ENCODE measurements at regions not wholly inside any gene's neighbourhood (a gene's known extent, or its start where the extent isn't known, plus 50 kb on each side); places are given as distances from the start of the nearest gene placed in this dataset.
"Not testable (repeated sequence)": the region's sequence is repeated elsewhere in the genome, so short reads cannot be mapped to it uniquely, and the experiment has no call there.

DNA sequence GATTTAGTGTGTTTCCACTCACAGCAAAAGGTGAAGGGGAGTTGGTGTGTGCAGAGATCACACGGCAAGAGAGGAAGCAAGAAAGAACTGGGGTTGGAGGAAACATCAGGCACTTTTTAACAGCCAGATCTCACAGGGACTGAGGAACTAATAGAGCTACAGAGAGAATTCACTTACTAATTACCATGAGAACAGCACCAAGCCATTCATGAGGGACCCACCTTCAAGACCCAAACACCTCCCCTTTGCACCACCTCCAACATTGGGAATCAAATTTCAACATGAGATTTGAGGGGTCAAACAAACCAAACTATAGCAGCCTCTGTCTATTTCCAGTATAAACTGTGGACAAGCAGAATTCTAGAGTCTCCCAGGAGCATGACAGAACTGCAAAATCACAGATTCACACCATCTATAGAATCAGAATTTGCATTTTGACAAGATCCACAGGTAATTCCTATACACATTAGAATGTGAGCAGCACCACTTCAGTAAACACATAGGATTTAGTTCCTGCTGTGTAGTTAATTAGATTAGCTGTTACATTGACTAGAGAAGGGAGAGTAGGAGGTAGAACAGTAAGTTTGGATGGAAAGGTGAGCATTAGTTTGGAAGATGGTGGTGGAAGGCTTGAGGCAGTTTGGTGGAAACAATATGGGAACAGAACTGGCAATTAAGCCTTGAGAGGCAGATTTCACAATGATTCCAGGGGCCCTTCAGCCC is 311.7 kb downstream of the NSUN3 start:
- DNase-seq (ENCODE audit: low spot score): no peak
- TF ChIP-seq, protein P1, sequence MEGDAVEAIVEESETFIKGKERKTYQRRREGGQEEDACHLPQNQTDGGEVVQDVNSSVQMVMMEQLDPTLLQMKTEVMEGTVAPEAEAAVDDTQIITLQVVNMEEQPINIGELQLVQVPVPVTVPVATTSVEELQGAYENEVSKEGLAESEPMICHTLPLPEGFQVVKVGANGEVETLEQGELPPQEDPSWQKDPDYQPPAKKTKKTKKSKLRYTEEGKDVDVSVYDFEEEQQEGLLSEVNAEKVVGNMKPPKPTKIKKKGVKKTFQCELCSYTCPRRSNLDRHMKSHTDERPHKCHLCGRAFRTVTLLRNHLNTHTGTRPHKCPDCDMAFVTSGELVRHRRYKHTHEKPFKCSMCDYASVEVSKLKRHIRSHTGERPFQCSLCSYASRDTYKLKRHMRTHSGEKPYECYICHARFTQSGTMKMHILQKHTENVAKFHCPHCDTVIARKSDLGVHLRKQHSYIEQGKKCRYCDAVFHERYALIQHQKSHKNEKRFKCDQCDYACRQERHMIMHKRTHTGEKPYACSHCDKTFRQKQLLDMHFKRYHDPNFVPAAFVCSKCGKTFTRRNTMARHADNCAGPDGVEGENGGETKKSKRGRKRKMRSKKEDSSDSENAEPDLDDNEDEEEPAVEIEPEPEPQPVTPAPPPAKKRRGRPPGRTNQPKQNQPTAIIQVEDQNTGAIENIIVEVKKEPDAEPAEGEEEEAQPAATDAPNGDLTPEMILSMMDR (IDR thresholded peaks at IDR 0.05; ENCODE audit: borderline replicate concordance, control extremely low read depth, extremely low read depth, insufficient read depth, missing control alignments): no peak
- in situ Hi-C loops (cut with MboI; ENCODE audit: low sequenced_read_pairs, unreplicated experiment): no loop called here

DNA sequence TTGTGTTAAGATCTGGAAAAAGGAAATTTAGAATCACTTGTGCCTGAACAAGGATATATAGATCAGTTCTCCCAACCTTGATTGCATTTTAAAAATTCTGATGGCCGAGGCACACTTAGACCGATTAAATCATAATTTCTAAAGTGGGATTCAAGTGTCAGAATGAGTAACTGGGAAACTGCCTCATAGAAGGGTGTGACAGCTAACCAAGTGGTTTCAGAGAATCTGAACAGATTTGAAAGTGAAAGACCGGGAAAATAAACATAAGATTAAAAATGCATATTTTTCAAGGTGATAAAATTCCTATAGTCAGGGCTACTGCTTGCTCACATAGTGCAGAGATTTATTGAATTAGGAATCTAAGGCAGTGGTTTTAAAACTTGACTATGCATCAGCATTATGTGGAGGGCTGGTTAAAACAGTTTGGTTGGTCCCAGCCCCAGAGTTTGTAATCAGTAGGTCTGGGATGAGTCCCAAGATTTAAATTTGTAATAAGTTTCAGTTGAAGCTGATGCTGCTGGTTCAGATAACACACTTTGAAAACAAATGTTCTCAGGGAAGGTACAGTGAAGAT is 314.3 kb downstream of the NSUN3 start:
- DNase-seq (ENCODE audit: low spot score); in situ Hi-C loops (cut with MboI; ENCODE audit: low sequenced_read_pairs, unreplicated experiment): not testable (repeated sequence)

DNA sequence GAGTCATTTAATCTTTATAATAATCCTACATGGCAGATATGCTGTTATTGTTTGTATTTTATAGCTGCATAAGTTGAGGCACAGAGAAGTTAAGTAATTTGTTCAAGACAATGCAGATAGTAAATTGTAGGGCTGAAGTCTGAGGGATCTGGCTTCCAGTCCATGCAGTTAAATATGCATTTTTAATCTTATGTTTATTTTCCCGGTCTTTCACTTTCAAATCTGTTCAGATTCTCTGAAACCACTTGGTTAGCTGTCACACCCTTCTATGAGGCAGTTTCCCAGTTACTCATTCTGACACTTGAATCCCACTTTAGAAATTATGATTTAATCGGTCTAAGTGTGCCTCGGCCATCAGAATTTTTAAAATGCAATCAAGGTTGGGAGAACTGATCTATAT is 315.0 kb downstream of the NSUN3 start:
- DNase-seq (ENCODE audit: low spot score); in situ Hi-C loops (cut with MboI; ENCODE audit: low sequenced_read_pairs, unreplicated experiment): not testable (repeated sequence)

DNA sequence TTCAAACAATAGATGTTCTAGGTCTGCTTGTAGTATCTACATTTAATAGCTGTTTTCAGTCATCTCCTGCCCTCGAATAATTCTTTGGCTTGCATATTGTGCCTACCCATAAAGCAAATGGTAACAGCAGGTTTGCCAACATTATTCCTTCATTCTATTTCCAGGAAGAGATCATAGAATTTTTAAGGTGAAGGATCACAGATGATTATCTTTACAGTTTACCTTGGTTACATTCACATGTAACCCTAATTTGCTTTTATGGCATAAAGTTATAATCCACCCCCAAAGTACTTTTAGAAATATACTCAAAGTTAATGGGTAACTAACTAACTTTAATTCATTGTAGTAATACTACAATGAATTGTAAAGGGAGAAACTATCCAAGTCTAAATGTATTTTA is 315.5 kb downstream of the NSUN3 start:
- no peak for DNase-seq (ENCODE audit: low spot score)
- in situ Hi-C loops (cut with MboI; ENCODE audit: low sequenced_read_pairs, unreplicated experiment): no loop called here
- TF ChIP-seq, protein P1 (IDR thresholded peaks at IDR 0.05; ENCODE audit: borderline replicate concordance, control extremely low read depth, extremely low read depth, insufficient read depth, missing control alignments): no peak

DNA sequence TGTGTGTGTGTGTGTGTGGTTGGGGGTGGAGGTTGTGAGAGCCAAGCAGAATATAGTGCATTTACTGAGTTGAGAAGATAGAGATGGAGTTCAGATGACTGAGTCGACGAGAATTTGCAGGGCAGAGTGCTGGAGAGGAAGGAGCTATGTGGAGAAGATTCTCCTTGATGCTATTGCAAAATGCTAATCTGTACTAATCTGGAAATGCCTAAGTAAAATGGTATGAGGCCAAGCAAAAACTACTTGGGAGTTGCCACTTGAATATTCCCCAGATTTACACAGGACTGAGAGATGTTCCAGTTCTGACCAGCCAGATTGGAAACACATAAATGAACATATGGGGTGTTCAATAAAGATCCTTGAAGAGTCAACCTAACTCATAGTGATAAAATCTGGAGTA is 316.4 kb downstream of the NSUN3 start:
- TF ChIP-seq, protein P1 (IDR thresholded peaks at IDR 0.05; ENCODE audit: borderline replicate concordance, control extremely low read depth, extremely low read depth, insufficient read depth, missing control alignments): no peak
- in situ Hi-C loops (cut with MboI; ENCODE audit: low sequenced_read_pairs, unreplicated experiment): no loop called here
- no peak for DNase-seq (ENCODE audit: low spot score)

DNA sequence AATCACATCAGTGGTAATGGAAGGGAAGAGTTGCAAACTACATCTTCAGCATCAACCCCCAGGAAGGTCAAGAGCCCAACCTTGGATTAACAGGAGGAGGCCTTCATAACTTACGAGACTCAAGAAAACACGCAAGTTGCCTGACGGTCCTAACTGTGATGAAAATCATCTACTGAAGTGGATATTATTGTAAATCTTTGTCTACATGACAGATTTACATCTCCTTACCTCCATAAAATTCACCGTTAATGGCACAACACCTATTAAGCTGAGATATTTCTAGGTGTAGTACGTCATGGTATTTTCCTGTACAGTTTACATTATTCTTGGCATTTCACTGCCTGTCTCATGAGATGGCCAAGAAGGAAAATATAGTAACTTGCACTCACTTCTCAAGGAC is 332.0 kb downstream of the NSUN3 start:
- TF ChIP-seq, protein P1 (IDR thresholded peaks at IDR 0.05; ENCODE audit: borderline replicate concordance, control extremely low read depth, extremely low read depth, insufficient read depth, missing control alignments): no peak
- no peak for DNase-seq (ENCODE audit: low spot score)
- in situ Hi-C loops (cut with MboI; ENCODE audit: low sequenced_read_pairs, unreplicated experiment): no loop called here

DNA sequence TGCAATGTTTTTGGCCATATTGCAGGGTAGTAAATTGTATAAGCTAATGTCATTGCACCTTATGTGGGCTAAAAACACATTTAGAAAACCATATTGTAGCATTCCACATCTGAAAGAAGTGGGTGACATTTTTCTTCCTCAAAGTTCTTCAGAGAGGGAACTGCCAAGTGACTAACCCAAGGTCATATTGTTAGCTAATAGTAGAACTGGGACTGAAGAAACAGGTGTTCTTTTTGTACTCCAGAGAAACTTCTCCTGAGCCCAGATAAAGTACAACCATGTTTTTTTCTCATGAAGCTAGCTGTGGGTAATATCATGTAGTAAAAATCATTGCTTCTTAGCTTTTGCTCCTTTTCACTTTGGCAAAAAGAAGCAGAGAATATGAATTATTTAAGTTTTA is 333.0 kb downstream of the NSUN3 start:
- DNase-seq (ENCODE audit: low spot score): no peak
- in situ Hi-C loops (cut with MboI; ENCODE audit: low sequenced_read_pairs, unreplicated experiment): no loop called here
- TF ChIP-seq, protein P1 (IDR thresholded peaks at IDR 0.05; ENCODE audit: borderline replicate concordance, control extremely low read depth, extremely low read depth, insufficient read depth, missing control alignments): no peak
